GM20431 (cell line): ENCODE measurements at regions not wholly inside any gene's neighbourhood (a gene's known extent, or its start where the extent isn't known, plus 50 kb on each side); places are given as distances from the start of the nearest gene placed in this dataset.
"Not testable (repeated sequence)": the region's sequence is repeated elsewhere in the genome, so short reads cannot be mapped to it uniquely, and the experiment has no call there.

Source experiments
- in situ Hi-C: fragments of 300-500 bp; cut with MseI, MboI; formaldehyde crosslinking; loops from one replicate; pipeline ENCODE4 v1.15.0; 2020; ENCODE audit warnings: low sequenced_read_pairs; ENCODE audit not compliant: unreplicated experiment

DNA sequence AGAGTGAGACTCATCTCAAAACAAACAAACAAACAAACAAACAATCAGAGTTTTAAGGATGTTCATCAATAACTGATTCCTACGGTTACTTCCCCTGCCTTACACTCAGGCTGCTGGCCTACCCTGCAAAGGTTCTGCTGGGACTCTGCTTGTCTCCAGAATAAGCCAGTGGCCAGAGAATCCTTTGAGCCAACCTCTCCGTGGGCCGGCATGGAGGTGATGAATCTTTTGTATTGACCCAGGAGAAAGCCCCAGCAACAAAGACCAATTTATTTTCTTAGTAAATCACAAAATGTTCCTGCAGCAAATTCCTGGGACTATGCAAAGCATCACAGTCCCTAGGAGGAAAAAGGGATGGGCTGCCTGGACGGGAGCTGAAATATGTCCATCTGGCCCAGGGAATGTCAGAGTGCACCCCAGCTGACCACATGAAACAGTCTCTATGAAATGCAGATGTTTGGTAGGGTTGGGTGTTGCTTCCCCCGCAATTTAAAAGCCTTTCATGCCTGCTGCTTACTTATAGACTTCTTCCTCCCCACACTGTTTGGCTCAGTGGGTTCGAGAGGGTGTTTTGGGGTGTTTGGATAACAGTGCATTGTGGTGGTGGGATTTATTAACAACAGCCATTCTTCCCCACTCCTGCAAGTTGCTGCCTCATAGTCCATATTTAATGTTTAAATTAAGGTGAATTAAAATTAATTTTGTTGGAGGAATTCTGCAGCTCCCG is 185.9 kb upstream of the IRF2BP2 start:
- in situ Hi-C loops: not testable (repeated sequence)

DNA sequence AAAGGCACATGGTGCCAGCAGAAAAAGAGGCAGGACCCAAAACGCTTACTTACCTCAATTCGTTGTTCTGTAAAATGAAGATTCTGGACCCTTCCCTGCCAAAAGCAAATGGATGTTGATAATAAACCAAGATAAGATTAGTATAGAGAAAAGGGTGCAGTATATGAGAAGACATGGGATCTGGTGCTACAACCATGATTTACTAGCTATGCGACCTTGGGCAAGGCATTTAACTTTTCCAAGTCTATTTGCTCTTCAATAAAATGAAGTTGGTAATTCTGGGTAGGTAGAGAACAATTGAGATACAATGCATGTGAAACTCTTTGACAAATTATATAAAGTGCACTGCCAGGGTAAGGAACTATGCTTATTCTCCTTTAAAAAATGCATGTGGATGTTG is 185.0 kb upstream of the IRF2BP2 start:
- in situ Hi-C loops: not testable (repeated sequence)

DNA sequence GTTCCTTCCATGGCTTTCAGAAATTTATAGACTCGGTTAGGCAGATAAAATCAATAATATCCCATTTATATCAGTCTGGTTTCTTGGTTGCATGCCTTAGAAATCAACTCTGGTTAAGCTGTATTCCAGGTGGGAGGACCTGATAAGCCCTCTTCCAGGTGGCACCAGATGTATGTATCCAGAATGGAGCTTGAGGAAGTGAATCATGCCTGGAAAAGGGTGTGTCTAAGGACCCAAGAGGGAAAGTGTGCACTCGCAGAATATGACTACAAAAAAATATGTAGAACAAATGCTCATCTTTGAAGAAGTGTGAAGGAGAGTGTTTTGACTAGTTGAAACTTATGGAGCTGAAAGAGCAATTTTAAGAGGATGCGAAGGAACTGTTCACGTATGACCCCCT is 184.5 kb upstream of the IRF2BP2 start:
- in situ Hi-C loops: not testable (repeated sequence)

DNA sequence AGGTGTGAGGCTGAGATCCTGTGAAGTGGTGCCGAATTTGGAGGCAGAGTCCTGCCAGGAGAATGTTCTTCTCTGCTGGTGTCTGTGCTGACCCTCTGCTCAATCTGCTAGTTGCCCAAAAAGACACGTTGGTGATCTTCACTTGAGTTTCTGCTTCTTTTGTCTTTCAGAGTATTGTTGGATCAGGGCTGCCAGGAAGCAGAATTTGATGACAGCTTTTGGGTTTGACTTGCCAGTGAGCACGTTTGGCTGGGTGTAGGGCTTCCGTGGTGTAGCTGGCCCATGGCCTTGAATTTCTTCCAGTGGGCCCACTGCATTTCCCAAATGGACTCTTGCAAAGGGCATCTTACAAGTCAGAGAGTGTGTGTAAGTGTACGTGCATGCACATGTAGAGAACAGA is 183.9 kb upstream of the IRF2BP2 start:
- in situ Hi-C loops: not testable (repeated sequence)

DNA sequence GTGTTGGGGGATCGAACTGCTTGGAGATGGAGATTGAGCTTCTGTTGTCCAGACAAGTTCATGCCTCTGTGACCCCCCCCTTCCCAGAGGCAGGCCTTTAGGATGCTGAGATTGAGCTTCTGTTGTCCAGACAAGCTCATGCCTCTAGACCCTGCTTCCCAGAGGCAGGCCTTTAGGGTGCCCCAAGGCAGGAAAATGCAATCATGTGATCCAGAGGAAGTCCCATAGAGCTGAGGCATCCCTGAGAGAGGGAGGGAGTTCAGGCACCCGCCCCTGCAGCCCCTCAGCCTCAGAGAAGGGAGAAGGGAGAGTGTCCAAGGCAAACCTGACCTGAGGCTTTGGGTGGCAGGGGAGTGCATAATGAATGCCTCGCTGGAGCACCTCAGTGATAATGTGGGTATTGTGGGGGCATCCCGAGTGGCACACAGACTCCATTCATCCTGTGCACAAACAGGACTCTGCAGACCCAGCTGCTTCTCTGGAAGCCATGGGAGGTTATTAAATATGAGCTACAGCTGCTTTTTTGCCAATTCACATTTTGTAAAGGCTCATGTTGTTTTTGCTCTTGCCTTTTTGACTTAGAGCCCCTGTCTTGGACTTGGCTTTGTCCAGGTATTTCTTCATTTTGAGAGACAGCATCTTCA is 182.4 kb upstream of the IRF2BP2 start:
- in situ Hi-C loops: not testable (repeated sequence)

DNA sequence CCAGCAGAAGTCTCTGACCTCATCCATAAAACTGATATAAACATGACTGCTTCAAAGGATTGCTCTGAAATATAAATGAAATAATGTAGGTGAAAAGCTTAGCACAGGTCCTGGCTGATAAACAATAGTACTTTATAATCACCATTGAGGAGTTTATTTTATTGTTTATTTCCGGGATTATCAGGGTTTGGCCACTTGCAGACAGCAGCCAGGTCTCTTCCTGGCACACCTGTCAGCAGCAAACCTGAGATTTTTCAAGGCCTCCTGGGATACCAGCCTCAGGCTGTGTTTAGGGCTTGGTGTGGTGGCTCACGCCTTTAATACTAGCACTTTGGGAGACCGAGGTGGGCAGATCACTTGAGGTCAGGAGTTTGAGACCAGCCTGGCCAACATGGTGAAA is 181.6 kb upstream of the IRF2BP2 start:
- in situ Hi-C loops: not testable (repeated sequence)

DNA sequence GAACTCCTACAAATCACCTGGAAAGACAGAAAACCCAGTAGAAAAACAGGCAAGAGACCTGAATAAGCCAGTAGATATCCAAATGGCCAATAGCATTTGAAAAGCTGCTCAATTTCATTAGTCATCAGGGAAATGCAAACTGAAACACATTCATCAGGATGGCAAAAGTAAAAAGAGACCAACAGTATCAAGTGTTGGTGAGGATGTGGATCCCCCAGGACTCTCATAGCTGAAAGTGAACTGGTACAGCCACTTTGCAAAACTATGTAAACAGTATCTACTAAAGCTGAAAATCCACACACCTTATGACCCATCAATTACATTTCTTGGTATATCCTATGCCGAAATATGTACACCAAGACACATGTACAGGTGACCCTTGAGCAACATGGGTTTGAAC is 180.4 kb upstream of the IRF2BP2 start:
- in situ Hi-C loops: not testable (repeated sequence)

DNA sequence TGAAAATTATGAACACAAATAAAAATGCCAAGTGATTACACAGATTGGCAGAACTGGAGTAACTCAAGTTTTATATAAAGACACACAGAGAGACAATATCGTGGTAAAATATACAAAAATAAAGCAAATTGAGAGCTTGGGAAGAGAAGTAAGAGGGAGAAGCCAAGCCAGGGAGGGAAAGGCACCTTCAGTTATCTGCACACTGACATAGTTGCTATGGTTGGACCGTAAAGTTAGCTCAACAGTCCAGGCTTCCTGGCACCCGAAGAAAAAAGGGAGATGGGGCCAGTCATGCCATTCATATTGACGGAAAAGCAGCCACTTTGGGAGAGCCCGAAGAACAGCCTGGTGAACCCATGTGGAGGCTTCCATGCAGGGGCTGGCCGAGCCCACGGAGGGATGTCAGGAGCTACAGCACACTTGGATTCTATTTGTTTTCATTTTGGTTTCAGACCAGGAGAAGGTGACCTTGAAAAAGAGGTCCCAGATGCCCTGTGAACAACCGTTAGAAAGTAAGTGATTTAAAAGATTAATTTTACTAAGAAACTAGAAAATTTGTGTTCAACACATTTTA is 177.1 kb upstream of the IRF2BP2 start:
- in situ Hi-C loops: not testable (repeated sequence)

DNA sequence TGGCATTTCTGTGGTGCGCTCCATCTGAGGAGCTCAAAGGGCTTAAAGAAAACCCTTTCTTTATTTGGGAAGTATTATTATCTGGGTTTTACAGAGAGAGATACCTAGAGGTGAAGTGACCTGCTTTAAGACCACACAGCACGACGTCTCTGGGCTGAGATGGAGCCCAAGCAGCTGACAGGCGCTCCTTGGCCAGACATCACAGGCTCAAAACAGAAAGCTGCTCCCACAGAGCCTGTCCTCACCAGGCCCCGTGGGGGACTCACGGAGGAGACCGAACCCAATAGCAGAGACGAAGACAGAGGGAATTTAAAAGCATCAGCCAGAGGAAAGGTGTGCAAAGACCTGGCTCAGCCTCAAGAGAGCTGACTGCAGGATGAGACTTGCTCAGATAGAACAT is 175.9 kb upstream of the IRF2BP2 start:
- in situ Hi-C loops: not testable (repeated sequence)

DNA sequence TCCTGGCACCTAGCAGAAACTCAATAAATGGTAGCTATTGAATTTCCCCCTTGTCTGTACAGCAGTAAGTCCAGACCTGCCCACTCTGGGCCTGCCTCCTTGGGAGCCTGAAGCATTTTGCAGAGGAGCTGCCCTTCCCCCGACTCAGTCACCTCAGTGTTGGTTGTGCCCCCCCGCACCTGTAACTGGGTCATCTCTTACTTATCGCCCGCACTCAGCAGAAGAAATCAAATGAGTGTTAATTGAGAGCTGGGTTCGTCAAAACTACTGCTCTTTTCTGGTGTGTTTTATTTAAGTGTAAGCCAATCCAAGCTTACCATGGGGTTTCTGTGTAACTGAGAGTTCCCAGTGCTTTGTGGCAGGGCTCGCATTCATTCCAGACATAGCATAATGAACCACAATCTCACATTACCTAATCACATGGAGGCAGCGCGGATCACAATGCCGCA is 175.5 kb upstream of the IRF2BP2 start:
- in situ Hi-C loops: not testable (repeated sequence)

DNA sequence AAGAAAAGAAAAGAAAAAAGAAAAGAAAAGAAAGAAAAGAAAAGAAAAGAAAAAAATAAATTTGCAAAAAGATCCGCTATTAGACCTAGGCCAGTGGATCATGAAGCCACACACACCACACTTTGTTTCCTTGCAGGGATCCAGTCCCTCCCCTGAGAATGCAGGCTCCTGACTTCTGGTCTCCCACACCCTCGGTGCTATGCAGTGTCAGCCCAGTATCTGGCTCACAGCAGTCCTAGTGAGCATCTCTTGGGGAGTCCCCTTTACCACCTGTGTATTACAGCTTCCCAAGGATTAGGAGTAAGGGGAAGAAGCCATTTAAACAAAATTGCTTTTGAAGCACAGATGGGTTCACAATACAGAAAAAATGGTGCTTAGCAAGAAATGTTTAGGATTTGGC is 174.1 kb upstream of the IRF2BP2 start:
- in situ Hi-C loops: not testable (repeated sequence)

DNA sequence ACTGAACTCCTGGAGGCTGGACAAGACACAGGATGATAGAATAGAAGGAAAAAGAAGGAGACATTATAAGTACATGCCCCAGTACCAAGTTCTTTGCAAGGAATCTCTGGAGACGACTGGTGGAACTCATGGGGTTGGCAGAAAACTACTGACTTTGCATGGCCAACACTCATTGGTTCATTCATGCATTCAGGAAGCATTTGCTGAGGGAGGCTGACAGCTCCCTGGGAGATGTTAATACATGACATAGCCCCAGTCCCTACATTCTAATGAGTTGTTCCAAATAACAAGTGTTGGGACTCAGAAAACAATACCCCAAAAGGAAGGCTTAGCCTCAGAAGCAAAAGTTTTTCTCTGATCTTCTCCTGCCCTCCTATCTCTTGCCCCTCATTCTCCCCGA is 172.8 kb upstream of the IRF2BP2 start:
- in situ Hi-C loops: no loop called here

DNA sequence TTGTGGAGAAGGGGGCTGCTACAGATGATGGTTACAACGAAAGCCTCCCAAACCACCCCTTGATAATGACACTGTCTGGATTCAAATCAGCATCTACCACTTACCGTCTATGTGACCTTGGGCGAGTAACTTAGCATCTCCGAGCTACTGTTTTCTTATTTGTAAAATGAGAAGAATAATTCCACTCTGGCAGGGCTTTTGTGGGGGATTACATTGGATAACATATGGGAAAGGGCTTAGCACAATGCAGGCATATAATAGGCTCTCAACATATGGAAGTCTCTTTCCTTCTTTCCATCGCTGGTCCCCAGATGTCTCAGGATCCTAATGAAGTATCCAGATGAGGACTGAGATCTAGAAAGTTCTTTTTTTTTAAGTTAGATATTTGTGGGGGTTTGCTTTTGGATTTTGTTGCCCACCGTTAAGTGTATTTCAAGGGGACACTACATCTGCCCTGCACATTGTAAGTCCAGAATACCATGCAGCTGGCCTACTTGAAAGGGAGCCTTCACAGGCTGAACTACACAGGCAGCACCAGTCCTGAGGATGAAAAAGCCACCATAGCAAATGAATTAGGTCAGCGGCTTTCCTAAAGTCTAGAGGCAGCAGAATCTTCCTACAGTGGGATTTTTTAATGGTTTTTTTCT is 172.2 kb upstream of the IRF2BP2 start:
- in situ Hi-C loops: no loop called here

DNA sequence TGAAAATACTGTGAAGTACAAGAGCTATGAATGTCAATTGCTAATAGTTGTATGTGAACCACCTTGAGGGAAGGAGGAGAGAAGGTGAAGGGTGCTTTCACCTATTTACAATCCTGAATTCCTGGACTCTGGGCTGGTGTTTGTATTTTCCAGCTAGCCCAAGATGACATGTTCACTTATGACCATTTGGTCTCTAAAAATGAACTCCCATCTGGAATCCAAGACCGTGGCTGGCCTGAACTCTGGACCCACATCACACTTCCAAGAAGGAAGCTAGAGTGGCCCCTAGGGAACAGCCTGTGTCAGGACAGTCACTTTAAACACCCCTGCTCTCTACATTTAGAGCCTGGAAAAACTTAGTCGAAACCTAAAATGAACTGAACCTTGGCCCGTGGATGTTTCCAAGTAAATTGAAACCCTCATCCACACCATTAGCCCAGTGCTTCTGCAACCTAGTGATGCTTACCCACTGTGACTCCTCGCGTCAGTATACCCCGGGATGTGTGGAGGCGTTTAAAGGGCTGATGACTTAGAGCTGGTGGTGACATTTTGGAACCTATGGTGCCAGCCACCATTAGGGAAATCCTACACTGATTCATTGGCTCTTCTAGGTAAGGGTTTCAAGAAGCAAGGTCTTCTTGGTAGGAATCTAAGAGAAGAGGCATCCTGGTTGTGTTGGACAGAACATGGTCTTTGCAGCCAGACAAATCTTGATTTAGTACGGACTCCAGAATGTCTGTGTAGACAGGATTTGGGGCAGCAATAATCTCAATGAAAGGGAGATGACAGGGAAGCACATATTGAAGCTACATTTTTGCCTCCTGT is 171.5 kb upstream of the IRF2BP2 start:
- in situ Hi-C loops: no loop called here

DNA sequence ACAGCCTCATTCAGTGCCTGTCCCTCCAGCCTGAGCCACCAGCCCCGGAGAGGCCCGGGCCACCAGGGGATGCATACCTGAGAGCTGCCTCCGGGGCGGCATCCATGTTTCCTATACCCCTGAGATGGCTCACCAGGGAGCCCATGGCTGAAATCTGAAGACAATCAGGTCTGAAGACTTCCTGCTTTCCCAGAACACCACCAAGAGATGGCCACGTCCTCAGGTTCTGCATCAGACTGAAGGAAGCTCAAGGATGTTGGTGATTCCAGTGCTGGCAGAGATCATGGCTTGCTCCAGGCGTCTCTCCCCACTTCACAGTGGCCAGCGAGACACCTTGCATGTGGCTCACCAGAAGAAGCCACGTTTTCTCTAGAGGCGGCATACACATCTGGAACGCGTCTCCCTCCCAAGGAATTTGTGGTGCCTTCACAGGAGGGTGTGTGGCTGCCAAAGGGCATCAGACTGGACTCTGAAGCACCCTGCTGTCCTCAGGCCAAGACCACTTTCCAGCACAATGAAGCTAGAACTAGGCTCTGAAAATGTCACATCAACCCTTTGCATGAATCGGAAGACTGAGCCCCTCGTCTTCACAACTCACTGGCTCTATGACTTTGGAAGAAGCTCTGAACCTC is 170.7 kb upstream of the IRF2BP2 start:
- in situ Hi-C loops: no loop called here

DNA sequence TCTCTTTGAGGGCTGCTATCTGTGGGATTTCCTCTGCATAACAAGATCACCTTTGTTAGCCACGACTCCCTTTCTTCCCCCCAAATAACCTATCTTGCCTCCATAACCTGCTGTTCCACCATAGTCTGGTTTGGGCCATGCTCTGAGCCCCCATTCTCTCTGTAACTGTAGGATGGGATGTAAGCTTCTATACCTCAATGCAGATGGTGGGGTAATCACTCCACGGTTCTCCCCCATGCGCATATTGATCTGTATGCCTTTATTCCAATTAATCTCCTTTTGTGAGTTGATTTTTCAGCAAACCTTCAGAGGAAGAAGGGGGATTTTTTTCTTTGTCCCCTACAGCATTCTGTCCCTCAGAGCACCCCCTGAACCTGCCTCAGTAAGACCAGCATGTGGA is 170.1 kb upstream of the IRF2BP2 start:
- in situ Hi-C loops: no loop called here

DNA sequence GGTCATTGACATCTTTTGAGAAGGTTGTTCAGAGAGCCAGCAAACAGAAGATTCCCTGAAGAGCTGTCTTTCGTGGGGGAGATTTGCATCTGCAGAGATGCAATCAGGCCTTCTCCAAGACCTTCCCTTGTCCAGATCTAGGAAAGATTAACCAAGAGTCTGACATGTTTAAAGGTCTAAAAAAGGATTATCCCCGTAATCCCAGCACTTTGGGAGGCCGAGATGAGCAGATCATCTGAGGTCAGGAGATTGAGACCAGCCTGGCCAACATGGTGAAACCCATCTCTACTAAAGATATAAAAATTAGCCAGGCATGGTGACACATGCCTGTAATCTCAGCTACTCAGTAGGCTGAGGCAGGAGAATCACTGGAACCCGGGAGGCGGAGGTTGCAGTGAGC is 169.6 kb upstream of the IRF2BP2 start:
- in situ Hi-C loops: not testable (repeated sequence)

DNA sequence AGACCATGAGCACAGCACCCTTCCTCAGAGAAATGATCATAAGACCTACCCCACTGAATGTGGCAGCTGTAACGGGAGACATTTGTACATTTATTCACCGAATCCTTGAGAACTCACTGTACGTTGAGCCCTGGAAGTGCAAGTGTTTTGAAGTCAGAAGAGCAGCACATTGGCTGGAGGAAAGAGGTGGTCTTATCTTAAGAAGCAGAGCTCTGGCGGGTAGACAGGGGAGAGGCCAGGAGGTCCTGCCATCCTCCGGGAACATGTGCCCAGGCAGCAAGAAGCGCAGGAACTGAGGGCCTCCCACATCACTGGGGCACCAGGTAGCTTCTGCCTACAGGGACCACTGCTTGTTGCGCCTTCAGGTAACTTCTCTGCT is 169.2 kb upstream of the IRF2BP2 start:
- in situ Hi-C loops: no loop called here

DNA sequence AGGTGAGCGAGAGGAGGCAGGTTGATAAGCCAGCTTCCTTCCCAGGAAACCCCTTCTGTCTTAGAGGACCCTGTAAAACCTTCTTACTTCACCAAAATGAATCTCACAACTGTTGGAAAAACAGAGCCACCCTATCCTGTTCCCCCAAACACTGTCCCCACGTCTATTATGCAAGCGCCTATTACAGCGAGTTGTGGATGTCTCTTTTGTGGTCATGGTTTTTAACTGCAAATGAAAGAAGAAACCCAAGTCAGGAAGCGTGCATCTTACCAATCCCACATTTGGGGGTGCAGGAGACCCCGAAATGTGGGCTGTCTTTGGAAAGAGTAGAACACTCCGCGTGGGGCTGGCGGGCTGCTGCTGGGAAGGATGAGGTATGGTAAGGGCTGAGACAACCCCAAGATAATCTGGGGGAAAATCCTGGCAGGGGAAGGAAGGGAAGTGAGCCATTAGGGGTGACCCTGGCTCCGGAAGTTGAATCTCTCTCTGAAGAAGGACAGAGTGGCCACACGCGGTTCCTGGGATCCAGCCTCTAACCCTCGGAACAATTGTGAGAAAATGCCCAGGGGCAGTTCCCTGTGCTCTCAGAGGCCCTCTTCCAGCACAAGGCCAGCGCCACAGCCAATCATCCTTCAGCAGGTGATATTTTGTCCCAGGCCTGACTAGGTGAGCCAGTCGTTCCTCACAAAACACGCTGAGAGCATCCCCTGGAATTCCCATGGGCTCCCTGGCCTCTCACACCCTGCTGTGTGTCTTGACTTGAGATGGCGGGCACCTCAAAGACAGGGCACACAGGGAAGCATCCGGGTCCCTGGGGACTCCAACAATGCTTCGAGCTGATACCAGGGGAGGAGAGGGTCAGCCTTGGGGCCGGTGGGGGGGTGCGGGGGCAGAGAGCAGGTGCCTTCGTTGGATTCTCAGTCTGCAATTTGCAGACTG is 168.5 kb upstream of the IRF2BP2 start:
- in situ Hi-C loops: no loop called here
